Astrocyte of the cerebellum (primary cell): ENCODE measurements at regions not wholly inside any gene's neighbourhood (a gene's known extent, or its start where the extent isn't known, plus 50 kb on each side); places are given as distances from the start of the nearest gene placed in this dataset.
"Not testable (repeated sequence)": the region's sequence is repeated elsewhere in the genome, so short reads cannot be mapped to it uniquely, and the experiment has no call there.

Experiments used
- DNase-seq: peaks from one replicate; pipeline ENCODE4 v3.0.0-alpha.2; 2011; ENCODE audit warnings: low read depth
- H3K4me3 ChIP-seq: 2 replicates; pipeline ENCODE4 v1.5.1; 2011; ENCODE audit warnings: mild to moderate bottlenecking, low read depth, low read length, moderate library complexity
- in situ Hi-C: cut with HindIII; loops from 2 replicates; pipeline ENCODE4 v1.10.0; 2017; ENCODE audit warnings: low sequenced_read_pairs
- TF ChIP-seq, protein P1 (sequence below): IDR thresholded peaks from 2 replicates; pipeline ENCODE4 v1.5.1; 2012; ENCODE audit warnings: low read length, low read depth, moderate library complexity, mild to moderate bottlenecking; ENCODE audit errors: missing control alignments

DNA sequence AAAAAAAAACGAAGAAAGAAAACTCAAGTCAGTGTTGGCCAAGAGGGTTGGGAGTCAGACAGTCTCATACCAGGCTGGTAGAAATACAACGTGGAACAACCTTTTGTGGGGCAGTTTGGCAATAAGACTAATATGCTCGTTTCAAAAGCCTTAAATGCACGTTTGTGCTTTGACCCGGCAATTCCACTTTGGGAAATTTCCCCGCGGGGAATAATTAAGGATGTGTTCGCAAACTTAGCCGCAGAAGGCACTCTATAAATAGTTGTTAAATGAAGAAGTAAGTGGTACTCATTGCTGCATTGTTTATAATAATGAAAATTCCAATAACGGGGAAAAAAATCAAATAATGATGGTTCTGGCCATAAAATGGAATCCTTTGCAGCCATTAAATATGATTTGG, 664.8 kb upstream of the EEF2KMT start:
- in situ Hi-C loops, result no loop called here
- TF ChIP-seq, protein P1, sequence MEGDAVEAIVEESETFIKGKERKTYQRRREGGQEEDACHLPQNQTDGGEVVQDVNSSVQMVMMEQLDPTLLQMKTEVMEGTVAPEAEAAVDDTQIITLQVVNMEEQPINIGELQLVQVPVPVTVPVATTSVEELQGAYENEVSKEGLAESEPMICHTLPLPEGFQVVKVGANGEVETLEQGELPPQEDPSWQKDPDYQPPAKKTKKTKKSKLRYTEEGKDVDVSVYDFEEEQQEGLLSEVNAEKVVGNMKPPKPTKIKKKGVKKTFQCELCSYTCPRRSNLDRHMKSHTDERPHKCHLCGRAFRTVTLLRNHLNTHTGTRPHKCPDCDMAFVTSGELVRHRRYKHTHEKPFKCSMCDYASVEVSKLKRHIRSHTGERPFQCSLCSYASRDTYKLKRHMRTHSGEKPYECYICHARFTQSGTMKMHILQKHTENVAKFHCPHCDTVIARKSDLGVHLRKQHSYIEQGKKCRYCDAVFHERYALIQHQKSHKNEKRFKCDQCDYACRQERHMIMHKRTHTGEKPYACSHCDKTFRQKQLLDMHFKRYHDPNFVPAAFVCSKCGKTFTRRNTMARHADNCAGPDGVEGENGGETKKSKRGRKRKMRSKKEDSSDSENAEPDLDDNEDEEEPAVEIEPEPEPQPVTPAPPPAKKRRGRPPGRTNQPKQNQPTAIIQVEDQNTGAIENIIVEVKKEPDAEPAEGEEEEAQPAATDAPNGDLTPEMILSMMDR, result no peak
- no peak overlapping the region for H3K4me3 ChIP-seq
- DNase-seq, result no peak

DNA sequence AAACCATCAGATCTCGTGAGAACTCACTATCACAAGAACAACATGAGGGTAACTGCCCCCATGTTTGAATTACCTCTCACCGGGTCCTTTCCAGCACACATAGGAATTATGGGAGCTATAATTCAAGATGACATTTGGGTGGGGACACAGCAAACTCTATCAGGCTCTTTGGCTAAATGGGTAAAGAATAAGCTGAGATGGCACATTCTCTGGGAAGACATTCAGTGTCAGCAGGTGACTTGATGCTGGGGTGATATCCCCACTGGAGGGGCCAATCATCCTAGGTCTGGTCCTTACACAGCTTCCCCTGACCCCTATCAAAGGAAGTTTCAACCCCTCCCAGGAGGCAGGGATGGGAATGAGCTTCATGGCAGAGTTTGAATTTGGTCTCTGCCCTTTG, 664.0 kb upstream of the EEF2KMT start:
- in situ Hi-C loops, result no loop called here
- TF ChIP-seq, protein P1, result no peak
- DNase-seq, result no peak
- H3K4me3 ChIP-seq, result no peak overlapping the region

DNA sequence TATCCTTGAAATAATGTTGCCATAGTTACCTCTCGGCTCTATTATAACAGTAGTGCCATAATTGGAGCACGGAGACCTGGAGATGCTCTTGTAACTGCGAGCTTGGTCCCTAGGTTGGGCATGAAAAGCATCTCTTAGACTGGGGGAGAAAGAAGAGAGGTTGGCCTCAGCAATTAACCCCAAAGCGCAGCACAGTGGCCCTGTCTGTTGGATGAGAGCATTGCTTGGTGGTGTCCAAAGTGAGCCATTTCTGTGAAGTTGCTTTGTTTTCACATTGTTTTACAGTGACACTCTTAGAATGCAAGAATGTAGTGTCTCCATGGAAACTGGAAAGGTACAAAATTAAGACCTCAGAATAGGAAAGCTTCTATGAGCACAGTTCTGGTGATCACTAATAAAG, 660.7 kb upstream of the EEF2KMT start:
- in situ Hi-C loops, result no loop called here
- TF ChIP-seq, protein P1, result no peak
- no peak for DNase-seq
- H3K4me3 ChIP-seq, result no peak overlapping the region

DNA sequence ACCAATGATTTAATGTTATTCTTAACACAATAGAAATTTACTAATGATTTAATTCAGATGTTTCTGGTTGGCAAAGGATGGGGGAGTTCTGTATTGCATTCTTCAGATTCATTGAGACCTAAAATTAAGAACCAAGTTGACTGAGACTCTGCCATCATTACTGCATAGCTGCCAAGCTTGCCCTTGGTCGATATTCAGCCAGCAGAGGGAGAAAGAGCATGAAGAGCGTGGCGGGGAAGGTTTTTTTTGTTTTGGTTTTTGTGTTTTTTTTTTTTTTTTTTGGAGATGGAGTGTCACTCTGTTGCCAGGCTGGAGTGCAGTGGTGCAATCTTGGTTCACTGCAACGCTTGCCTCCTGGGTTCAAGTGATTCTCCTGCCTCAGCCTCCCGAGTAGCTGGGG, 659.4 kb upstream of the EEF2KMT start:
- H3K4me3 ChIP-seq, result no peak overlapping the region
- DNase-seq, result no peak
- in situ Hi-C loops, result no loop called here
- TF ChIP-seq, protein P1, result peak; percentile 29

DNA sequence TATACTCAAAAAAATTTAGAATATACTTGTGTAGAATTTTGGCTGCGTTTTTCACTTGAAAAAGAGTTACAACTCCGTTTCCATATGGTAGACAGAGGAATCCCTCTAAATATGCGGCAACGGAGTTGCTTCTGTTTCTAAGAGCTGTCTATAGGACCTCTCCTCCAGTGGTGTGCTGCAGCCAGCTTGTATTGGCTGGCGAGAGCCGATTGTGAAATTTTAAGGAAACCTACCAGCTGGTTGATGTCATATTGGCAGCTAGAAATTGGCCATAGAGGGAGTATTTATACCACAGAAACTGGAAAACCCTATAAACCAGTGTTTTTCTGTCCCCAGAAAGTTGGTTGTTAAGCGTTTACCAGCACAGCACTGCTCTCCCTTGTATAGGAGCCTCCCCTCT, 655.8 kb upstream of the EEF2KMT start:
- no peak overlapping the region for H3K4me3 ChIP-seq
- no peak for DNase-seq
- in situ Hi-C loops, result no loop called here
- TF ChIP-seq, protein P1, result no peak

DNA sequence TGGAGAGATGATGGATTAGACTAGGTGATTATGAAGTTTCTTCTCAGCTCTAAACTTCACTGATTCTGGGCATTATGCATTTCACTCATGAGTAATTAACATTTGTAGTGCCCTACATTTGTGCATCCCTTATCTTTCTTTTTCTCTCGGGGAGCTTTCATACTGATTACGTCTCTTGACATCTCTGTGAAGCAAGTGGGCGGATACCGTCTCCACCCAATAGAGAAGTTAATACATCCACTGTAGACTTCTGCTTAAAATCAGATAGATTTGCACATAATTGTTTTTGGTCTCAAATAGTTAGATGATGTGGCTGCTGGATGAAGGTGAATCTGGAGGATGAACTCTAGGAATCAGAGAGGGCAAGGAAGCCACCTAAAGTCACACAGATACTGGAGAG, 653.6 kb upstream of the EEF2KMT start:
- in situ Hi-C loops, result no loop called here
- TF ChIP-seq, protein P1, result no peak
- no peak for DNase-seq
- no peak overlapping the region for H3K4me3 ChIP-seq

DNA sequence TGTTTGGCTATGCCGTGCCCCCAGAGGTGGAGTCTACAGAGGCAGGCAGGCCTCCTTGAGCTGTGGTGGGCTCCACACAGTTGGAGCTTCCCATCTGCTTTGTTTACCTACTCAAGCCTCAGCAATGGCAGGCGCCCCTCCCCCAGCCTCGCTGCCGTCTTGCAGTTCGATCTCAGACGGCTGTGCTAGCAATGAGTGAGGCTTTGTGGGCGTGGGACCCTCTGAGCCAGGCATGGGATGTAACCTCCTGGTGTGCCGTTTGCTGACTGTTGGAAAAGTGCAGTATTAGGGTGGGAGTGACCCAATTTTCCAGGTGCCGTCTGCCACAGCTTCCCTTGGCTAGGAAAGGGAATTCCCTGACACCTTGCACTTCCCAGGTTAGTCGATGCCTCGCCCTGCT, 652.8 kb upstream of the EEF2KMT start:
- DNase-seq, H3K4me3 ChIP-seq, in situ Hi-C loops: not testable (repeated sequence)
